ENCODE measurements at regions not wholly inside any gene's neighbourhood (a gene's known extent, or its start where the extent isn't known, plus 50 kb on each side); places are given as distances from the start of the nearest gene placed in this dataset.

DNA sequence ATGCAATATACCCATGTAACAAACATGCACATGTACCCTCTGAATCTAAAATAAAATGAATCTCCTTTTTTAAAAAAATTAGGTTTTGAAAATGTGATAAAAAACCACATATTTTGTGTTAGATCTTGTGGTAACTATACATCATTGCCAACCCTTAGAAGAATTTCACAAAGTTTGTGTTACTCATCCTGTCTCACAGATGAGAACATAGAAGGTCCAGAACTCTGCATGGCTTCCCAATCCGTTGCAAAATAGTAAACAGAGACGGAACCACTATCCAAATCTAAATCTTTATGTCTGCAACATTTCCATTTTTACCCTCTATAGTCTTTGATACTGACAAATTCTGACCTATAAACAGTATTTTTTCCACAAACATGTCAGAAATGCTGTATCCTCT lies 759.9 kb downstream of the KCNJ2 start:
- TF ChIP-seq POLR2A (IDR thresholded peaks at IDR 0.05), result no peak
- TF ChIP-seq, protein P1, sequence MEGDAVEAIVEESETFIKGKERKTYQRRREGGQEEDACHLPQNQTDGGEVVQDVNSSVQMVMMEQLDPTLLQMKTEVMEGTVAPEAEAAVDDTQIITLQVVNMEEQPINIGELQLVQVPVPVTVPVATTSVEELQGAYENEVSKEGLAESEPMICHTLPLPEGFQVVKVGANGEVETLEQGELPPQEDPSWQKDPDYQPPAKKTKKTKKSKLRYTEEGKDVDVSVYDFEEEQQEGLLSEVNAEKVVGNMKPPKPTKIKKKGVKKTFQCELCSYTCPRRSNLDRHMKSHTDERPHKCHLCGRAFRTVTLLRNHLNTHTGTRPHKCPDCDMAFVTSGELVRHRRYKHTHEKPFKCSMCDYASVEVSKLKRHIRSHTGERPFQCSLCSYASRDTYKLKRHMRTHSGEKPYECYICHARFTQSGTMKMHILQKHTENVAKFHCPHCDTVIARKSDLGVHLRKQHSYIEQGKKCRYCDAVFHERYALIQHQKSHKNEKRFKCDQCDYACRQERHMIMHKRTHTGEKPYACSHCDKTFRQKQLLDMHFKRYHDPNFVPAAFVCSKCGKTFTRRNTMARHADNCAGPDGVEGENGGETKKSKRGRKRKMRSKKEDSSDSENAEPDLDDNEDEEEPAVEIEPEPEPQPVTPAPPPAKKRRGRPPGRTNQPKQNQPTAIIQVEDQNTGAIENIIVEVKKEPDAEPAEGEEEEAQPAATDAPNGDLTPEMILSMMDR (IDR thresholded peaks at IDR 0.05), result no peak
